Epidermal melanocyte (primary cell): ENCODE measurements at regions not wholly inside any gene's neighbourhood (a gene's known extent, or its start where the extent isn't known, plus 50 kb on each side); places are given as distances from the start of the nearest gene placed in this dataset.

ENCODE experiments used
- DNase-seq: peaks from one replicate; pipeline ENCODE4 v3.0.0; 2011; ENCODE audit warnings: low spot score; ENCODE audit not compliant: insufficient read length

DNA sequence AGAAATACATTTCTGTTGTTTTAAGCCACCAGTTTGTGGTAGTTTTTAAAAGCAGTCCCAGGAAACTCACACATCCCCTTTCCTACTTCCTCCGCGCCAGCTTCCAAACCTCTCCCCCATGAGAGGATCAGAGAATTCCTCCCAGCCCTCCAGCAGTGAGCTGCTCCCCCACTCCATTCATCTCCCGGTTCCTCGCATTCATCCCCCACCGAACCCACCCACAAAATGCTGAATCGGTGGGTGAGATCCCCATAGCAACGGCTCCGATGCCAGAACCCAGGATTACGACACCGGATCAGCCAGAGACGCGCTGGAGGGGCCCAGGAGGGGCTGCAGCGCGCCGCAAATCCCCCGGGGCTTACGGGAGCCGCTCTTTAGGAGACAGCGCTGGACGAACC, 251.4 kb upstream of the RPL38 start:
- DNase-seq: no peak

GRCh38 chr17:73952480-73953205, 250.8 kb upstream of the RPL38 start:
- DNase-seq: no peak

DNA sequence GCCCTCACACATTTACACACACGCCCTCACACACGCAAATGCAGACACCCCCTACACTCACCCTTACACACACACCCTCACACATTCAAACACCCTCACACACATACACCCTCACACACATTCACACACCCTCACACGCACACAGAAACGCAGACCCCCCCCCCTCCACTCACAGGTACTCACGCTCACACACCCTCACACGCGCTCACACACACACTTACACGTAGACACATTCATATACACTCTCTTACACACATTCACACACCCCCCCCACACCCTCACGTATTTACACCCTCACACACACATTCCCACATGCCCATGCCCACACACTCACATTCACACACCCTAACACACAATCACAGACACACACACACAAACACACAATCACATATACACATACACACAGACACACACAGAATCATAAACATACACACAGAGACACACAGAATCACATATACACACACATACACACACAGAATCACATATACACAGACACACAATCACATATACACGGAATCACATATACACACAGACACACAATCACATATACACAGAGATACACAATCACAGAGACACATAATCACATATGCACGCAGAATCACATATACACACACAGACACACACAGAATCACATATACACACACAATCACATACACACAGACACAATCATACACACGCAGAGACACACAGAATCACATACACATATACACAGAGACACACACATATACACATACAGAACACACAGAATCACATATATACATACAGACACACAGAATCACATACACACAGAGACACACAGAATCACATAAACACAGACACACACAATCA, 250.1 kb upstream of the RPL38 start:
- no peak for DNase-seq

GRCh38 chr17:73954951-73955350, 248.5 kb upstream of the RPL38 start:
- no peak for DNase-seq

DNA sequence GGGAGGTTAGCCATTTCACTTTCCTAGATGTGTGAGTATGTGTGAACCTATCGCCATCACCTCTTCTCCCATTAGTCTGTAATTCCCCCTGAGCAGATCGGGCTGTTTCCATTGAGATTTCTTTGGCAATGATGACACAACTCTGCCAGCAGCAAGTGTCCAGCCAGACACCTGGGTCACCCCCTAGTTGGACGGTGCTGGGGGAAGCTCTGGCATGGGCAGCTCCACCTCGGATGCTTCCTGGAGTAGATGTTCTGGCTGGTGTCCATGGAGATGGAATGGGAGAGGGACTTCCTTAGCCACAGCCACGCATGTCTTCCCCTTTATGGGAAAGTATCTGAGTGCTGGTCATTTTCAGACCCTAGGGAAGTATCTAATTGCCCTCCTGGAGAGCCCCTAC, 247.9 kb upstream of the RPL38 start:
- DNase-seq: no peak

DNA sequence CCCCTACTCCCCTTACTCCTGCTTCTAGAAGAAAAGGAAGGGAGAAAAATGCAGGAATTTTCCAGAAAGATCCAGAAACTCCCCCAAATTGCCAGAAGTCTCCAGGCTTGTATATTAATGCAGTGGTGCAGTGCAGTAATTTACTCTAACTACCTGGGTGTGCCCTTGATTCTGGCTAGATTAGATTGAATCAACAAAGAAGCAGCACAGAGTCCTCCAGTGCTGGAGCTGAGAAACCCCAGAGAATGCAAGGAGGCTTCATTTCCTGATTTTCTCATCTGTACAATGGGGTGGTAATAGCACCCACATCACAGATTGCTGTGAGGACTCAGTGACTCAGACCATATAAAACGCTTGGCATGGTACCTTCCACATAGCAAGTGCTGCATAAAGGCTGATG, 247.3 kb upstream of the RPL38 start:
- DNase-seq: no peak

- DNase-seq: no peak
These were observed 246.6 kb upstream of the RPL38 start for GRCh38 chr17:73956595-73957465.

DNA sequence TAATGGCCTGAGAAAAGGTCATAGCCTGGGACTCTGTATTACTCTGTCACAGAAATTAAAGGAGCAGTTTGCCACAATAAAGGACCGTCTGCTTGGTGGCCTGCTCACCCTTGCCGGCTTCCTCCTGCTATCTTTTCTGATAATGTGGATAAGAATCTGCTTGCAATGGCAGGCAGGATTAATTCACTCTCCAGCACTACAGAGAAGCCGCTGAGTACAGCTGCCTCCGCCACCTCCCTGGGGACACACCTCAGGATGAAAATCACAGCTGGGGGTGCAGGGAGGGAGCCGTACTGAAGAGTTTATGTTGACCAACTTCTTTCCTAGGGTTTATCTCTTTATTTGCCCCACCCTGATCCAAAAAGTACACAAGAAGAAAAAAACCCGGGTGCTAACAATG, 245.9 kb upstream of the RPL38 start:
- no peak for DNase-seq

DNA sequence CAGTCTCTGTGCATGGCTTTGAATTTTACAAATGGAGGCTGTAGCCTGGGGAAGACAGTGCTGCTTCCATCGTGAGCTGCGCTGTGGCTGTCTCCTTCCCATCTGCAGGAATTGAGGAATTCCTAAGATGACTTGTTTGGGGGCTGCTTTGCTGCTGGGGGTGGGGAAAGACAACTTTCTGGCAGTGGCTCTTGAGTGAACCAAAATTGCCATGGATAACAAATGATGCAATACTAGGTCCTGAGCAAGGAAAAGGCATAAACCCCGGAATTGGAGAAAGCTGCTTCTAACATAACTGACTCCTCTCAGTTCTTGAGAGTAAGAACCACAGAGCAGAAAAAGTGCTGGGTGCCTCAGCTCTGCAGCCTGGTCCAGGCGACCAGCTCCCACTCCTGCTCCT, 245.0 kb upstream of the RPL38 start:
- DNase-seq: no peak

GRCh38 chr17:73960469-73960868, 243.0 kb upstream of the RPL38 start:
- DNase-seq: no peak

- DNase-seq: no peak
These were observed 241.2 kb upstream of the RPL38 start for GRCh38 chr17:73962308-73962707.

GRCh38 chr17:73968680-73969079, 234.8 kb upstream of the RPL38 start:
- DNase-seq: no peak

GRCh38 chr17:73969956-73970355, 233.5 kb upstream of the RPL38 start:
- DNase-seq: no peak

- no peak for DNase-seq
These were observed 232.4 kb upstream of the RPL38 start for GRCh38 chr17:73971127-73971526.

- no peak for DNase-seq
These were observed 231.4 kb upstream of the RPL38 start for GRCh38 chr17:73972056-73972455.

- DNase-seq: no peak
These were observed 230.6 kb upstream of the RPL38 start for GRCh38 chr17:73972901-73973300.

DNA sequence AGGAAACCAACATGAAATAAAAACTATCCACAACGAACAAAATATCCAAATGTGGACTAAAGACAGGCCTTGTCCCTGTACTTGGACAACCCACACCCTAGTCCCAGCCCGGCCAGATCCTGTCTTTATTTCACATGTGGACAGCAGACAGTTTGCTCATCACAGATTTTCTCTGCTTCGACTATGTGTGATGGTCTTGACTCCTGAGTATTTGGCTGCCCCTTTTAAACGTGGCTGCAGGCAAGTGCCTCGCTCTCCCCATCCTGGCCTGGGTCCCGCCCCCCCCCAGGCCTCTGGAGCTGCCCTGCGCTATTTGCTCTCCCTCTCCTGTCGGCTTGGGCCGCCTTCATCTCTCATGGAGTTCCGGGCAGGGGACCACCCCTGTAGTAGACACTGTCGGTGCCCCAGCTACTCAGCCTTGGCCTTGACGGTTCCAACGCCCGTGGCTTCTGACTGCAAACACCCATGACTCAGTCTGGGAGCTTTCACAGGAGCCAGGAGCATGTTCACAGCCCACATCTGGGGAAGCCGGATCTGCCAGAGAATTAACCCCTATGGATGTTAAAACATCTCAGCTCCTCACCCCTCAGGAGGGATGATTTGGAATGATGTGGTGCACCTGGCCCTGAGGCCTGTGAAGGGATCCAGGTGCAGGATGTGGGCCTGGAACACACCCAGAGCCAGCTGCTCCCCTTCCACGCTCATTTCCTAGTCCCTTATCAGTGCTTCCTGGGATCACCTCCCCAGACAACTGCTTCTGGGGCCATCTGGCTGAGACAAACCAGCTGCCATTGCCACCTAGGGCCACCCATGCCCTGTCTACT, 229.7 kb upstream of the RPL38 start:
- no peak for DNase-seq

DNA sequence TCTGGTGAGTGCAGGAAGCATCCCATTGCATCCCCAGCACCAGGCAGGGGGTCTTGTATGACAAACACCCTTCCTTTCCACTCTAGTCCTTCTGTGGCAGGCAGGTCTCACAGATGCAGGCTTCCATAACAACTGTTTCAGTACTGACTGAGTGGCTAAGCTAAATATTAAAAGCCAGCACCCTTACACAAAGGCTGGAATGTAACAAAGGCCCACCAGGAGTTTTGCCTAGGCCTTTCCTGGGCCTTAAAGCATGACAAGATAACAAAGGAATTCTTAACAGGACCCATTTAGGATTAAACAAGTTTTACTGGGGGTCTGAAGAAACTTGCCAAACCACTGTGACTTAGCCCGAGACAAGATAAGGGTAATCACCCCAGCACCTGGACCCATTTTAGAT, 228.9 kb upstream of the RPL38 start:
- DNase-seq: no peak

- DNase-seq: no peak
These were observed 227.3 kb upstream of the RPL38 start for GRCh38 chr17:73976147-73976546.

GRCh38 chr17:73976676-73977521, 226.6 kb upstream of the RPL38 start:
- no peak for DNase-seq
